Activated CD8-positive, alpha-beta memory T cell treated with anti-CD3 and anti-CD28 coated beads for 24 hours (primary cell): ENCODE measurements at regions not wholly inside any gene's neighbourhood (a gene's known extent, or its start where the extent isn't known, plus 50 kb on each side); places are given as distances from the start of the nearest gene placed in this dataset.

Source experiments
- DNase-seq: peaks from one replicate; pipeline ENCODE4 v3.0.0-alpha.2; 2020

DNA sequence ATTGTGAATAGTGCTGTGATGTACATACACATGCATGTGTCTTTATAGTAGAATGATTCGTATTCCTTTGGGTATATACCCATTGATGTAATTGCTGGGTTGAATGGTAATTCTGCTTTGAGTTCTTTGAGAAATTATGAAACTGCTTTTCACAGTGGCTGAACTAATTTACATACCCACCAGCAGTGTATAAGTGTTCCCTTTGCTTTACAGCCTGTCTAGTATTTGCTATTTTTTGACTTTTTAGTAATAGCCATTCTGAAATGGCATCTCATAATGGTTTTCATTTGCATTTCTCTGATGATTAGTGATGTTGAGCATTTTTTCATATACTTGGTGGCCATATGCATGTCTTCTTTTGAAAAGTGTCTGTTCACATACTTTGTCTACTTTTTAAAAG, 54.5 kb upstream of the FAM78B start:
- DNase-seq, result no peak

DNA sequence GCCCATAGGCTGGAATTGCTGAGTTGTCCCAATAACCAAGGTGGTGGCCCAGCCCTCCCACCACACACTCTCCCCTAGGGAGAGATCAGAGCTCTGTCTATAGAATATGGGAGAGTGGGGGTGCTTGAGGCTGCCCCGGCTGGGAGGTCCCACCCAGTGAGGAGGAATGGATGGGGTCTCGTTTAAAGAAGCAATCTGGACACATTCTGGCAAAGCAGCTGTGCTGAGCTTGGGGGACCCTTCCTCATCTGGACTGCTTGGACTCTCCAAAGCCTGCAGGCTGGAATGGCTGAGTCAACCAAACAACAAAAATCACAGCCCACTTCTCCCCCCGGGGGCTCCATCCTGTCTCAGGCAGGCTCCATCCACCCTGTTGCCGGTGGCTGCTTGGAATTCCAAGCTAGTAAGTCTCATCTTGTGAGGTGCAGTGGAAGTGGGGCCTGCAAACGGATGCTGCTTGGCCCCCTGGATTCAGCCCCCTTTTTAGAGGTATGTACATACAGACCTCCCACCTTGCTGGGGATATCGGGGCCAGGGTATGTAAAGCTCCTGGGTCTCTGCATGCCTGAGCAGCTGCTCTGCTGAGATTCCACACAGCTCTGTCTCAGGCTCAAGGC, 67.1 kb upstream of the FAM78B start:
- DNase-seq, result no peak

DNA sequence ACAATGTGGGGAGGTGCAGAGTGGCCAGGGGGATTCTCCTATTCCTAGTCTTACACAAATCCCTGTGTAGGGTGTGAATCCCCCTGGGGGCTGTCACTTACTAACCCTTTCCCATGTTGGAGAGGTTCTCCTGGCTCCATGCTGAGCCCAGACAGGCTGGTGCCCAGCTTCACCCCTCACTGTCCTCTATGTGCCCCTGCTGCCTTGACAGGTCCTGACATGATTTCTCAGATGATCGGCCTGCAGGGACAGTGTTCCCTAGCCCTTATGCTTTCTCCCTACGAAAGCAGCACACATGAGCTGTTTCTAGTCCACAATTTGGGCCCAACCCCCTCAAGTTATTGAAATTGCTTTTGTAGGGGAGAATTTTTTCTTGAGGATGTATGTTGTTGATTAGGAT, 68.9 kb upstream of the FAM78B start:
- DNase-seq, result no peak

DNA sequence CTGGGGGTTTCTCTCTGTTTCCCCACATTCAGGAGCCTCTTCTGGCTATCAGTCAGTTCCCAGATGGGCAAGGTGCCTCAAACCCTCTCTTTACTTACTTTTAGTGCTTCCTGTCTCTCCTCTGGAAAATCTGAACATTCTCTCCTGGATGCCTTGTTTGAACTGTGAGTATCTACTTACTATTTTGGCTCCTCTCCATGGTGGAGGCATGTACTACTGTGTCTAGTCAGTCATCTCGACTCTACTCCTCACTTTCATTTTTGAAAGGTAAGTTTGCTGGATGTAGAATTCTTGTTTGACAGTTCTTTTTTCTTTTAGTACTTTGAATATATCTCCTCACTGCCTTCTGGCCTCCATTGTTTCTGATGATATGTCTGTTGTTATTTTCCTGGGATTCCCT, 70.9 kb upstream of the FAM78B start:
- DNase-seq, result no peak

DNA sequence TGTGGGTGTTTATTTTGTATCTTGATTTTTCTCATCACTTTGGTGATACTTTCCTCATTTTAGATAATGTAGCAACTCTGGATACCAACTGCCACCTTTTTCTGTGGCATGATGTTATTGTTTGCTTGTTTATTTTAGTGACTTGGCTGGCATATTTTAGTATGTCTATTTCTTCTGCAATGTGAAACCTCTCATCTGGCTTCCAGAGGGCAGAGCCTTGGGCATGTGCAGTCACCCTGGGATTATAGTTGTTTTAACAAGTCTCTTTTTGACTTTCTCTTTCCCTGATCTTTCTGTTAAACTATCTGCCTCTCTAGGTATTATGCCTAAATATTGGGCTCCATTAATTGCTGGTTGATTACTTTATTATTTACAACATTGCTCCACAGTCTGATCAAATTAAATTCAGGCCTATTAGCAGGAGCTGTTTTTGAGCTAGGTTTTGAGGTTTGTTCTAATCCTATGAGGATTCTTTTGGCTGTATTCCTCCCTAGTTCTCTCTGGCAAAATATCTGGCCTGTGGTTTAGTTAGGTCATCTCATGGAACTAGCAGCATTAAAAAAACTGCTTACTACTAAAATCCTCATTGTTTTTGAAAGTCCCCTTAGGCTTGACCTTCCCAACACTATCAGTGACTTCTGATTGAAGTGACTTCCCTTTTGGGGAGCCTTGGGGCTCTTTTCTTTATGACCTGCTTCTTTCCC, 86.4 kb upstream of the FAM78B start:
- DNase-seq, result no peak

DNA sequence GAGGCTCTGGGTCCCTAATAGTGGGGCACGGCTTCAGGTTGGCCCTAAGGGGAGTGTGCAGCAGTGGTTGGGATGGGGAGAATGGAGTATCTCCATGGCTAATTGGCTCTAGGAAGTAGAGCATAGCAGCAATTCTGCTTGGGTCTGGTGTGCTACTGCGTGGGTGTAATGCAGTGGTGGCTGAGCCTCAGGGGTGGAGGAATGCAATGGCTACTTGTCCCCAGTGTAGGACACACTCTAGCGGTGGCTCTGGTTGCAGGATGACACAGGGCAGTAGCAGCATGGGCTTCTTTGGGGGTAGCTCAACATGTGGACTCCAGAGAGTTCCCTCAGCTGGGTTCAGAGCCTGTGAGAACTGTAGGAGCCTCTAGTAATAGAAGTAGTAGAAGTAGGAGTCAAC, 91.2 kb upstream of the FAM78B start:
- DNase-seq, result no peak

DNA sequence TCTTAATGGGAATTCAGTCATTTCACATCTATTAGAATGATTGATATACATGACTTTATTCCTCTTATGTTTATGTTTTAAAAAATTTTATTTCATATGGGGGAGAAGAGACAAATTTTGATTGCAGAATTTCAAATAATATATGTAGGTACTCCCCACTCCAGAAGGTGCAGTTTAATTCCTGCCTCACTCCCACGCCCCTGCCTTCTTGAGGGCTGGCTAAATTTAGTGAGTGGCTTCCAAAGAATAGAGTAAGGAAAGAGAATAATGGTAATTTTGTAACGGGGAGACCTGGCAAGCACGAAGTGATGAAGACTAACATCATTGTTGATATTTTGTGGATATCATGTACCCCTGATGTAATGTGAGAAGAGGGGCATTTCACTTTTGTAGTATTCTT, 94.7 kb upstream of the FAM78B start:
- no peak for DNase-seq

DNA sequence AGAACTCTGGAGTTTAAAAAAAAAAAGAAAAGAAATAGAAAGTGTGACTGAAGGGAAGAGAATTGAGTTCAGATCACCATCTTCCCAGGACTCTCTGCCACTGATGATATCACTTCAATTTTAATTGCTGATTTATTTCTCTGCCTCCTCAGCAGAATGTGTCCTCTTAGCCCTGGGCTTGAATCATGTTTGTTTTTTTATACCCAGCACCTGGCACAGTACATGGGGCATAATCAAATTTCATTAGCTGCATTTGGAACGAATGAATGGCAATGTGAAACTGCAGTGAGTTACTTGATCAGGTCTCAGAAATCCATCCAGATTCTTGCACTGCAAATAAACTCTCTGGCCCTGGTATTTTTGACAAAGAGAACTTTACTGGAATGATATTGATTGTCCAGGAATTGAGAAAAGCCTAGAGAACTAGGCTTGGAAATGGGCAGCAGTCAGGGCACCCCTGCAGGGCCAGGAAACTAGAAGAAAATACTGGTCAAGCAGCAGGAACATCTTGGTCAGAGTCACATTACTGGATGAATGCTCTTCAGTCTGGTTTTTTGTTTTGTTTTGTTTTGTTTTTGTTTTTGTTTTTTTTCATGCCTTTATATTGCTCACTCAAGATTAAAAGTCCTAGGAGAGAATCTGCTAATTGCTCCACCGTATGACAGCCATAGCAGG, 103.8 kb upstream of the FAM78B start:
- no peak for DNase-seq

DNA sequence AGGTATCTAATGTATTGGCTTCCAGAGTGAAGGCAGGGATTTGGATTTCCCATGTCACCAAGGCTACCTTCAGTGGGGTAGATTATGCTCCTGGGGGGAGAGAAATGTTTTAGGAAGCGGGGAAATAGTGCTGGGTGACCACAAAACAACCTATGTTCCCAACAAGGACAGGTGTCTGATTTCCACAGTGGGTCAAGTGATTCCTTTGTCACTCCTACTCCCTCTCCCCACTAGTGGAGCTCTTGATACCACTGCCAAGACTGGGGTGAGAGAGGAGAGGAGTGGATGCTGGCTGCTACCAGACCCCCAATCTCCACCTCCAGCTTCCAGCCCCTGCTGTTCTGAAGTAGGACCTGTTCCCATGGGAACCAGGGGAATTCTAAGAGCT, 104.3 kb upstream of the FAM78B start:
- no peak for DNase-seq

DNA sequence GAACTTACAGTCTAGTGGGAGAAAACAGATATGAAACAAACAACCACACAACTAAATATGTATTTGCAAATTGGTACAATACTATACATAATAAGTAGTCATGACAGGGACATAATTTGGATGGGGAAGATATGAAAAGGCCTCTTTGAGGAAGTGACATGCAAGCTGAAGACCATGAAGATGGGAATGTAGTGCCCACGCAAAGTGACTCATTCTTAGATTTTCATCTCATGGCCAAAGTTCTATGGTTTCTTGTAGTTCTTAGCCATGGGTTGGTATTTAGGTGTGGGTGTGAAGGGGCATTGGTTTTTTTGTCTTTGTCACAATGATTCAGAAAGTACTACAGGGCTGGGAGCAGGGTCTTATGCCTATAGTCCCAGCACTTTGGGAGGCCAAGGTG, 105.4 kb upstream of the FAM78B start:
- no peak for DNase-seq

DNA sequence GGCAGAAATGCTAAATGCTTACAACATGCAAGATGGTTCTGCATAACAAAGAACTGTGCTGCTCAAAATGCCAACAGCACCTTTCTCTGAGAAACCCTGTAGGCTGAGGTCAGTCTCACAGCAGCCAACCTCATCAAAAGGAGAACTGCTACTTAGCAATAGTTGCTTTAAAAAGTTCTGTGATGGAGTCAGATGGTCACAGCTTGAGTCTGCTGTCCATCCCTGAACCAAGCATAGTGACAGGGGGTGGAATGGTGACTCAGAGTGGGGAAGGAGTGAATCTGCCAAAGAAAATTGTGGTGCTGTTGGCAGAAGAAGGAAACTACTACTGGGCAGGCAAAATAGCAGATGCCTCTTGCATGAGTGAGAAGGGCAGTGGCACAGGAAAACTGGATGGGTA, 106.0 kb upstream of the FAM78B start:
- no peak for DNase-seq

DNA sequence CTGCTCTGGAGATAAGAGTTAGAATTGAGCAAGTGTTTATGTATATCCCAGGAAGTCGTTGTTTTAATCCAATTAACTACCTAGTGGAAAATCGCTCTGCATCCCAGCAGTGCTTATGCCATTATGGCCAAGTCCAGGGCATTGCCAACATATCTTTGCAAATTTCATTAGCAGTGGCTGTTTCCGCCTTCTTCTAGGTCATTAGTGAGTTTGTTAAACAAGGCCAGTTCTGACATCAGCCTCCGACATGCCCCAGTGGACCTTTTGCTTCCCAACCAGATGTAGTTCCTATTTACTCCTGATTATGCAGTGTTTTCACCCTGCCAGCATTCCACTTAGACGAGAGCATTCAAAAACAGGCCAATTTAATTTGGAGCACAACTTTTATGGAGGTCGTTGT, 106.8 kb upstream of the FAM78B start:
- no peak for DNase-seq

DNA sequence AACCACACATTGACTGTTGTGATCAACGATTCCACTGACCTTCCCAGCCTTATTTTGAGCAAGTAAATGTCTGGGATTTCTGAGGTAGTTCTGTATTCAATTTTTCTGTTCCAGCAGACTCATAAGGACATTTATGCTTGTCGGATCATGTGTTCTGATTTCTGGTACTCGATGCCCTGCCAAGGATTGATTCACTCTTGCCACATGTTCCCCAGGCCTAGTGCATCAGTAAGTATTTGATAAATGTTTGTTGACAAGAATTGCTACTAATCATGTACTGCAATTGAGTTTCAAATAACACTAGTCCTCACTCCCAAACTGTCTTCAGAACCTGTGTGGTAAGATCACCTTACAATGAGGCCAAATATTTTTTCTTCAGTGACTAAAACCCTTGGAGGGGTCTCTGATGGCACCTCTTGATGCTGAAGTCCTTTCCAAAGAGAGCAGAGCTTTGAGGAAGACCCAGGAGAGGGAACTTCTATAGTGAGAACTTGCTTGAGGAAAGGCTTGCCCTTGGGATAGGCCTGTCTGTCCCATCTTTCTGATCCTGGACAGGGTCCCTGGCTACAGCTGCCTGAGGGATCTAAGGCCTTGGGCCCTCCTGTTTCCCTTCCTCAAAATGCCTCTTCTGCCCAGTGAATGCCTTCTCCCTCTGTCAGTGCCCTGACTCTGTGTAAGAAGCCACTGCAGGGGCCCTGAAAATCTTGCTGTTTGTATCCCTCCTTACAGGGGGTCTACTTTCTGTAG, 115.8 kb upstream of the FAM78B start:
- DNase-seq, result no peak

DNA sequence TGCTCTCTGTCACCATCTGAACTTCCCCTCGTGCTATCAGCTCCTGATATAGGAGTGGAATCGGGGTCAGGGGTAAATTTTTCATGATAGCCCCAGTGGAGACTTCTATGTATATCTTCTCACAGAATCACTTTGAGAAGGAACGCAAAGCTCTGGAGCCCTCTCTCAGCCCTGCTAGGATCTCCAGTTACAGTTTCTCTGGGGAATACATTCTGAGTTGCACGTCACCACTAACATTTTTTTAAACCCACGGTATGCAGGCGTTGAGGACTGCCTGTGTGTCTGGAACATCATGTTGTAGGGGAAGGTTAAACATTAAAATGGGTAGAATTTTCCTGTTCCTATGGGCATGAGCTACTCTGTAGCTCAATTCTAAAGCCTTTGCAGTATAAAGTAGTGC, 116.4 kb upstream of the FAM78B start:
- no peak for DNase-seq

DNA sequence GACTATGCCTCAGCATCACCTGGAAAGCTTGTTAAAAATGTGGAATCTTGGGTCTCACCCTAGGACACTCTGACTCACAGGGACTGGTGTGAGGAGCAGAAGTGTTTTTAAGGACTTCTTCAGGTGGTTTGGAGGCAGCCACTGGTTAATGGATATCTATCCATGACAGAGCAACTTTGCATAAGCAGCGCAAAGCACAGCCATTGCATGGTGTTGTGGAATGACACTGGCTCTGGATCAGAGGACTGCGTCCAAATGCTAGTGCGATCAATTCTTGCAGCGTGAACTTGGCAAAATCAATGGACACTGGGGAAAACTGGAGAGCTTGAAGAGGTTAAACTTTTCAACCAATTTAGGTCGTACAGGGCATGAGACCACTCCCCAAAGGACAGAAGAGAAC, 116.8 kb upstream of the FAM78B start:
- no peak for DNase-seq

DNA sequence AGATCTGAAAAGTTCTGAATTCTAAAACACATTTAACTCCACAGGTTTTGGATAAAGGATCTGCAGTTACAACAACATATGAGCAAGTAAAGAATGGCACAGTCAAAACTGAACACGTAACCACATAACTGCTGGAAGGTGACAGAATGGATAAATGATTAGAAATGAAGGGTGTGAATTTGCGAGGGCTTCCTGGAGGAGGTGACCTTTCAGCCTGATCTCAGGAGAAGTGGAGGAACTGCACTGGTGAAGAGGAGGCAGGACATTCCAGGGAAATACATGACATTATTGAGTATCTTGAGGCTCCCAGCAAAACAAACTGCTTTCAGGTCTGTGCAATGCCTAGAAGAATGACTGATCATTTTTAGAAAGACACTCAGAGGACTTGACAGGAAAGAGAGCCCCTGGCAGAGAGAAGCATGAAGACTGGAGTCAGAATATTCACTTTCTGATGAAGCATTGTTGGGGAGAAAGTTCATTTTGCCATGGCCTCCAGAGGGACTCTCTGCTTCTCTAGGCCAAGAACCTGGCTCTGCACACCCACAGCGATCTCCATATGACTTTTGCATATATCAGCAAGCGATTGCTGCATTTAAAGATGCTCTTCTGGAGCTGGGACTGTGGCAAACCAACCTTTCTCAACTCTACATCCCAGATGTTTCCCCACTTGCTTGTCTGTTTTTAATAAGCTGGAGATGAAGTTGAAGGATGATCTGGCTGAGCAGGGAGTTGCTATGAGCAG, 122.7 kb upstream of the FAM78B start:
- DNase-seq, result no peak

DNA sequence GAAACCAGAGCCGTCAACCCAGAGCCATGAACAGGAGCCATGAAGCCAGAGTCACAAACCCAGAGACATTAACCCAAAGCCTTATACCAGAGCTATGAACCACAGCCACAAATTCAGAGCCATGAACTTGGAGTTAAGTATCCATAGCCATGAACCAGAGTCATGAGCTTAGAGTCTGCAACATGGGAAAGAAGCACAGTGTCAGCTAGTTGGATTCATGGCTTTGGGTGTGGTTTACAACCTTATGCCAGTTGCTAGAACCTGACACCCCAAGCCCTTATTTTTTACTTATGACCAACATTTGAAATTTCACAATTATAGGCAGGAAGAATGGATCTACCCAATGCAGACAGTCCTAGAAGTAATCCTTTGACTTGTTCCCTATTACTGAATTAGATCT, 128.9 kb upstream of the FAM78B start:
- no peak for DNase-seq

DNA sequence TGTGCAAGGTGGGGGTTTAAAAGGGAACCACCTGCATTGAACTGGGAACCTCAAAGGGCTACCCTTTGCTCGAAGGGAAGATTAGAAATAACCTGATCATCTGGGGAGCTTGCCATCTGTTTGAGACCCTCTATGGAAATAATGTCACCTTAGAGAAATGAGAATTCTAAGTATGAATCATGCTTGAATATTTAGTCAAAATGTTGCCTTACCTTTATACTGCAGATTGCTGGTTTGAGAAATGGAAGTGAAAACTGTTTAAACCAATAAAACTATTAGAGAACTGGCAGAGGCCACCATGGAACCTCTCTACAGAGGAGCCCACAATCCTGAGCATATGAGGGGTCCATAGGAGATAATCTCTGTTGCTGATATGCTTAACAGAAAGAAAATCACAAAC, 131.2 kb upstream of the FAM78B start:
- no peak for DNase-seq

DNA sequence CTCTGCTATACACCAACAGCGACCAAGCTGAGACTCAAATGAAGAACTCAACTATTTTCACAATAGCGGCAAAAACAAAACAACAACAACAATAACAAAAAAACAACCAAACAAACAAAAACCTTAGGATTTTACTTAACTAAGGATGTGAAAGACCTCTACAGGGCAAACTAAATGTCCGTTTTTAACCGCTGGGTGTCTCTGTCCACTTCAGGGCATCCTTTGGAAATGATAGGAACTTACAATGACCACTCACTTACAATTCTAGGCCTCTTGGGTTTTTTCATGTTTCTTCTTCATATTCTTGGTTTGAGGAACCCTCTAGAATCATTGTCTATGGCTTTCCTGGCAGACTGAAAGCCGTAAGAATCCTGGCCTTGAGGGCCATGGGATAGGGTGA, 134.0 kb upstream of the FAM78B start:
- no peak for DNase-seq

DNA sequence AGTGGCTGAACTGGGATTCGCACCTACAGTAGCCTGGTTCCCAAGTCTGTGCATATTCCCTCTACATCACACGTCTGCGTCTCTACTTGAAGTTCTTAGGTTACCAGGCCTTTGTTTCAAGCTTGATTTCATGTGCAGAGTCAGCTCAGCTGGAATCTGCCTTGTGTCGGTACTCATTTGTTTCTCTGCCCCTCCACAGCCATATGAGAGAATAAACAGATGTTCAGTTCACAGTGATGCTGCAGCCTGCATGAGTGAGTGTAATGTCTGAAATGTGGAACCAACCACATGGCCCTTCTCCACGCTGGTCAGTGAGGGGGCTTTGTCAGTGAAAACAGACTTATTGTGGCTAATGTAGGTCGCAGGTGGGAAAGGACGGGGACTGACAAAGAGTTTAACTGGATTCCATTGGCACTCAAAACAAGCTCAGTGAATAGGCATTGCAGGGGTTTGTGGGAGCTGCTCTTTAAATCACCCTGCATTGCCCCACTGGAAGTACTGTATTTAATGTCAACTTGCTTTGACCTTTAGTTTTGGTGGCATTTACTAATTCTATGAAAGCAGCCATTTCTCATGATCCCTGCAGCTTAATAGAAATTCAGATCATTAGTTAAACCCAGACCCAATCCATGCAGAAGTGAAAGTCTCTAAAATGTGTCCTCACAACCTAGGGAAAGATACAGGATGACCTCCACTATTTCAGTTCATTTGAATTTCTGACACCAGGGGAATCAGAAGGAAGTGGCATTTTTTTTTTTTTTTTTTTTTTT, 136.4 kb upstream of the FAM78B start:
- DNase-seq, result no peak

DNA sequence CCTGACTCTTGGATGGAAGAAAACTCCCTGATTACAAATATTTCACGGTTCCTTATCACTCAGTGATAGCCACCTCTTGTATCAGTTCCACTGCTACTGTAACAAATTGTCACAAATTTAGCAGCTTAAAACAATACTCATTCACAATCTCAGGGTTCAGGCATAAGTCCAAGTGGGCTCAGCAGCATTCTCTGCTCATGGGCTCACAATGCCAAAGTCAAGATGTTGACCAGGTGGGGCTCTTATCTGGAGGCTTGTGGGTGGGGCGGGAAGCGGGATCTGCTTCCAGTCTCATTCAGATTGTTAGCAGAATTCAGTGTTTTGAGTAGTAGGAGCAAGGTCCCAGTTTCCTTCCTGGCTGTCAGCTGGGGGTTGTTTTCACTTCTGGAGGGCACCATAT, 137.3 kb upstream of the FAM78B start:
- DNase-seq, result no peak

DNA sequence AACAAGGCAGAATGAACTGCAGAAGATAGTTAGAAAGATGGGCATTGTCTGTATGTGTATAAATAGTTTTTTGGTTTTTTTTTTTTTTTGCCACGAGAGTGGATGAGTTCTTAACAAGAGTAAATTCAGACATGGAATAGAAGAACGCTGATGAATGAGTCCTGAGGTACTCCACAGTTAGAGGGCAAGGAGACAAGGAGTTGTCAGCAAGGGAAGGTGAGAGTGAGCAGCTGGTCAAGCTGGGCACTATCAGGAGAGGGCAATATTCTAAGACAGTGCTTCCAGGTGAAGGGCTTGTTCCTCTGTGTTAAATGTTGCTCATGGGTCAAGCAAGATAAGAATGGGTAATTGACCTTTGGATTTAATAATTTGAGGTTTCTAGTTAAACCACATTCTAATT, 138.6 kb upstream of the FAM78B start:
- no peak for DNase-seq
